K562 (cell line): ENCODE measurements at regions not wholly inside any gene's neighbourhood (a gene's known extent, or its start where the extent isn't known, plus 50 kb on each side); places are given as distances from the start of the nearest gene placed in this dataset.

Source experiments
- HOXB6 ChIP-seq: fragments of 250-450 bp; sonication (Bioruptor Pico); IDR thresholded peaks from 2 replicates; pipeline ENCODE4 v1.5.1; 2022; ENCODE audit warnings: mild to moderate bottlenecking, borderline replicate concordance
- MEIS2 ChIP-seq: fragments of 450-650 bp; IDR thresholded peaks from 2 replicates; pipeline ENCODE4 v1.6.1; 2014; ENCODE audit warnings: mild to moderate bottlenecking; ENCODE audit not compliant: partially characterized antibody
- MITF ChIP-seq: IDR thresholded peaks from 2 replicates; pipeline ENCODE4 v1.6.1; 2014; ENCODE audit warnings: antibody characterized with exemption
- TCF15 ChIP-seq: fragments of 250-450 bp; sonication (Bioruptor Pico); IDR thresholded peaks from 2 replicates; pipeline ENCODE4 v1.8.0; 2022; ENCODE audit warnings: moderate library complexity, mild to moderate bottlenecking, inconsistent platforms
- TCFL5 ChIP-seq: fragments of 250-450 bp; sonication (Bioruptor Pico); conservative IDR thresholded peaks from 2 replicates; pipeline ENCODE4 v1.6.1; 2021; ENCODE audit warnings: mild to moderate bottlenecking, moderate library complexity, matching md5 sums
- TFE3 ChIP-seq: fragments of 450-650 bp; formaldehyde crosslinking; IDR thresholded peaks from 2 replicates; pipeline ENCODE4 v1.4.0; 2020; ENCODE audit warnings: mild to moderate bottlenecking, mixed read lengths
- ZNF318 ChIP-seq, 2 experiments: fragments of 450-650 bp; IDR thresholded peaks; 2 replicates each; pipeline ENCODE4 v1.6.1; 2016; ENCODE audit warnings: mild to moderate bottlenecking in 2 of 2, borderline replicate concordance in 1 of 2, low read depth in 1 of 2, moderate library complexity in 1 of 2

- TF ChIP-seq HOXB6 (CRISPR knock-in tag) (no peak), ZNF318 (IDR thresholded peaks at IDR 0.05; ENCODE audit: borderline replicate concordance in 1 of 2, low read depth in 1 of 2) (no peak), MEIS2 (no peak), TCFL5 (CRISPR knock-in tag) (no peak), TCF15 (no peak), MITF (no peak), TFE3 (CRISPR knock-in tag) (no peak)
These were observed 127.0 kb upstream of the STXBP5 start (continued) for GRCh38 chr6:147077251-147077650.
